Testis (tissue), 2 donors: ENCODE measurements at regions not wholly inside any gene's neighbourhood (a gene's known extent, or its start where the extent isn't known, plus 50 kb on each side); places are given as distances from the start of the nearest gene placed in this dataset.

Source experiments
- DNase-seq: peaks from one replicate; pipeline ENCODE4 v3.0.0-alpha.2; 2019
- H3K27ac ChIP-seq, 2 donors: fragments of 200-600 bp; sonication (generic); one replicate each; pipeline ENCODE4 v1.5.1; 2019
- H3K27me3 ChIP-seq: fragments of 200-600 bp; sonication (generic); one replicate; pipeline ENCODE4 v1.5.1; 2019
- H3K36me3 ChIP-seq: fragments of 200-600 bp; sonication (generic); one replicate; pipeline ENCODE4 v1.5.1; 2017; ENCODE audit warnings: low read depth; ENCODE audit errors: missing control alignments
- H3K4me1 ChIP-seq: fragments of 200-600 bp; sonication (generic); one replicate; pipeline ENCODE4 v1.5.1; 2019
- H3K4me3 ChIP-seq, 2 donors: fragments of 200-600 bp; sonication (generic); one replicate each; pipeline ENCODE4 v1.5.1; 2017 to 2019
- H3K9me3 ChIP-seq: fragments of 200-600 bp; sonication (generic); one replicate; pipeline ENCODE4 v1.5.1; 2017
- CTCF ChIP-seq, 3 experiments: fragments of 450-650 bp in 2 of 3; fragments of 200-600 bp in 1 of 3; sonication (generic) in 1 of 3; IDR thresholded peaks; one replicate each; pipeline ENCODE4 v1.5.1; 2016 to 2019; ENCODE audit warnings: antibody characterized with exemption in 3 of 3, mild to moderate bottlenecking in 2 of 3, moderate library complexity in 1 of 3
- POLR2A ChIP-seq: fragments of 450-650 bp; IDR thresholded peaks from one replicate; pipeline ENCODE4 v1.6.1; 2017; ENCODE audit warnings: antibody characterized with exemption, mild to moderate bottlenecking, moderate library complexity
- WGBS, 2 donors: methylation state at CpG; one replicate each; pipeline ENCODE4 v1.1.5; 2018; 5-methylcytosine and 5-hydroxymethylcytosine counted together
- intact Hi-C: fragments of 100-400 bp; cut with DNase I; formaldehyde crosslinking; loops from one replicate; pipeline ENCODE4 v1.15.1; 2023; ENCODE audit warnings: low total_unique reads

GRCh38 chr2:15691586-15692310 lies 100.1 kb downstream of the DDX1 start:
- Histone ChIP-seq H3K27me3 (no peaks in the 10 kb centered on the region), H3K4me1 (no peaks in the 10 kb centered on the region), H3K4me3 (no peak overlapping the region), H3K36me3 (no peaks in the 10 kb centered on the region), H3K27ac (no peak overlapping the region), H3K9me3 (no peaks in the 10 kb centered on the region)
- intact Hi-C loops = no loop called here
- WGBS, 2 donors = 96 to 97% methylated on average over 10 to 12 of the region's 12 CpGs
- no peak for DNase-seq
- no peak for TF ChIP-seq POLR2A
- TF ChIP-seq CTCF (IDR thresholded peaks at IDR 0.05) = no peak

GRCh38 chr2:15692551-15693377 lies 101.1 kb downstream of the DDX1 start:
- intact Hi-C loops = no loop called here
- H3K9me3 ChIP-seq = no peaks in the 10 kb centered on the region
- H3K27ac ChIP-seq = no peak overlapping the region
- no peak overlapping the region for H3K4me3 ChIP-seq
- 94 to 95% methylated on average over 15 of the region's 15 CpGs for WGBS, 2 donors
- TF ChIP-seq POLR2A (no peak), CTCF (IDR thresholded peaks at IDR 0.05) (no peak)
- DNase-seq = no peak
- H3K36me3 ChIP-seq = no peaks in the 10 kb centered on the region
- H3K27me3 ChIP-seq = no peaks in the 10 kb centered on the region
- H3K4me1 ChIP-seq = no peaks in the 10 kb centered on the region

GRCh38 chr2:15693382-15693781 lies 101.7 kb downstream of the DDX1 start:
- Histone ChIP-seq H3K36me3 (no peaks in the 10 kb centered on the region), H3K27me3 (no peaks in the 10 kb centered on the region), H3K4me1 (no peaks in the 10 kb centered on the region), H3K4me3 (no peak overlapping the region), H3K9me3 (no peaks in the 10 kb centered on the region), H3K27ac (no peak overlapping the region)
- WGBS, 2 donors = 90 to 95% methylated on average over 4 of the region's 4 CpGs
- TF ChIP-seq POLR2A (no peak), CTCF (IDR thresholded peaks at IDR 0.05) (no peak)
- no peak for DNase-seq
- intact Hi-C loops = no loop called here

- H3K36me3 ChIP-seq = no peaks in the 10 kb centered on the region
- DNase-seq = no peak
- TF ChIP-seq CTCF (IDR thresholded peaks at IDR 0.05) (no peak), POLR2A (no peak)
- H3K4me3 ChIP-seq = no peak overlapping the region
- H3K27ac ChIP-seq = no peak overlapping the region
- intact Hi-C loops = no loop called here
- H3K9me3 ChIP-seq = no peaks in the 10 kb centered on the region
- no peaks in the 10 kb centered on the region for H3K4me1 ChIP-seq
- 78 to 85% methylated on average over 16 of the region's 16 CpGs for WGBS, 2 donors
- H3K27me3 ChIP-seq = no peaks in the 10 kb centered on the region
Measured at GRCh38 chr2:15693926-15694588, 102.4 kb downstream of the DDX1 start.
